ENCODE measurements at regions not wholly inside any gene's neighbourhood (a gene's known extent, or its start where the extent isn't known, plus 50 kb on each side); places are given as distances from the start of the nearest gene placed in this dataset.

DNA sequence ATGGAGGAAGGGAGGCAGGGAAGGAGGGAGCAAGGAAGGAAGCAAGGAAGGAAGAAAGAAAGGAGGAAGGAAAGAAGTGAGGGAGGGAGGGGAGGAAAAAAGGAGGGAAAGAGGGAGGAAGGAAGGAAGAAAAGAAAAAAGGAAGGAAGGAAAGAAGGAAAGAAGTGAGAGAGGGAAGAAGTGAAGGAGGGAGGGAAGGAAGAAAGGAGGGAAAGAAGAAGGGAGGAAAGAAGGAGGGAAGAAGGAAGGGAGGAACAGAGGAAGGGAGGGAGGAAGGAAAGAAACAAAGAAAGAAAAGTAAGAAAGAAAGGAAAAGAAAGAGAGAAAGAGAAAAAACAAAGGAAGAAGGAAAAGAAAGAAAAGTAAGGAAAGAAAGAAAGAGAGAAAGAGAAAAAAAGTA lies 183.0 kb upstream of the SLC24A5 start:
- TF ChIP-seq, protein P1, sequence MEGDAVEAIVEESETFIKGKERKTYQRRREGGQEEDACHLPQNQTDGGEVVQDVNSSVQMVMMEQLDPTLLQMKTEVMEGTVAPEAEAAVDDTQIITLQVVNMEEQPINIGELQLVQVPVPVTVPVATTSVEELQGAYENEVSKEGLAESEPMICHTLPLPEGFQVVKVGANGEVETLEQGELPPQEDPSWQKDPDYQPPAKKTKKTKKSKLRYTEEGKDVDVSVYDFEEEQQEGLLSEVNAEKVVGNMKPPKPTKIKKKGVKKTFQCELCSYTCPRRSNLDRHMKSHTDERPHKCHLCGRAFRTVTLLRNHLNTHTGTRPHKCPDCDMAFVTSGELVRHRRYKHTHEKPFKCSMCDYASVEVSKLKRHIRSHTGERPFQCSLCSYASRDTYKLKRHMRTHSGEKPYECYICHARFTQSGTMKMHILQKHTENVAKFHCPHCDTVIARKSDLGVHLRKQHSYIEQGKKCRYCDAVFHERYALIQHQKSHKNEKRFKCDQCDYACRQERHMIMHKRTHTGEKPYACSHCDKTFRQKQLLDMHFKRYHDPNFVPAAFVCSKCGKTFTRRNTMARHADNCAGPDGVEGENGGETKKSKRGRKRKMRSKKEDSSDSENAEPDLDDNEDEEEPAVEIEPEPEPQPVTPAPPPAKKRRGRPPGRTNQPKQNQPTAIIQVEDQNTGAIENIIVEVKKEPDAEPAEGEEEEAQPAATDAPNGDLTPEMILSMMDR (IDR thresholded peaks at IDR 0.05) = no peak
- Mint-ChIP-seq H3K9me3 (no peaks in the 10 kb centered on the region), H3K4me3 (no peak overlapping the region), H3K4me1 (peaks cover 8% of the 10 kb centered on the region), H3K36me3 (ENCODE audit: low read depth) (no peaks in the 10 kb centered on the region), H3K27me3 (ENCODE audit: low read depth, poor library complexity) (no peaks in the 10 kb centered on the region), H3K27ac (no peak overlapping the region)
- DNase-seq = no peak

DNA sequence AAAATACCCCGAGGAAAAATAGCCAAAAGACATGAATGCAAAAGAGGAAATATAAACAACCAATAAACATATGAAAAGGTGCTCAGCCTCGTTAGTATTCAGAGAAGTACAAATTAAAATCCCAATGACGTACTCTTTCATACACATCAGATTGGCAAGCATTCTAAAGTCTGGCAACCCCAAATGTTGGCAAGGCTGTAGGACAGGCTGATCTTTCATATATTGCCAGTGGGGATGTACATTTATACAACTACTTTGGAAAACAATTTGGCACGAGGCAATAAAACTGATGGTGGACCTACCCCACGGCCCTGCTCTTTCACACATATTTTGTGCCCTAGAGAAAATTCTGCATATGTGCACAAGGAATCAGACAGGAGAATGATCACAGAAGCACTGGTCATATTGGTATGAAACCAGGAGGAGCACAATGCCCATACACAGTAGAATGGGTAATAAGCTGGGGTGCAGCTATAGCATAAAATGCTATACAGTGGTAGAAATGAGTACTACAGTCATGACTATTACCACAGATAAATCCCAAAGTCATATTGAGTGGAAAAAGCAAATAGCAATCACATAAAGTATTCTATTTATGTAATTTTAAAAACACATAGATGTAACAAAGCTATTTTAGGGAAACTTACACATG lies 176.0 kb upstream of the SLC24A5 start:
- Mint-ChIP-seq H3K27me3 (ENCODE audit: low read depth, poor library complexity) (peaks cover 7% of the 10 kb centered on the region), H3K4me3 (no peak overlapping the region), H3K36me3 (ENCODE audit: low read depth) (no peaks in the 10 kb centered on the region), H3K9me3 (no peaks in the 10 kb centered on the region), H3K4me1 (peaks cover 12% of the 10 kb centered on the region), H3K27ac (no peak overlapping the region)
- TF ChIP-seq, protein P1 (IDR thresholded peaks at IDR 0.05) = no peak
- no peak for DNase-seq

DNA sequence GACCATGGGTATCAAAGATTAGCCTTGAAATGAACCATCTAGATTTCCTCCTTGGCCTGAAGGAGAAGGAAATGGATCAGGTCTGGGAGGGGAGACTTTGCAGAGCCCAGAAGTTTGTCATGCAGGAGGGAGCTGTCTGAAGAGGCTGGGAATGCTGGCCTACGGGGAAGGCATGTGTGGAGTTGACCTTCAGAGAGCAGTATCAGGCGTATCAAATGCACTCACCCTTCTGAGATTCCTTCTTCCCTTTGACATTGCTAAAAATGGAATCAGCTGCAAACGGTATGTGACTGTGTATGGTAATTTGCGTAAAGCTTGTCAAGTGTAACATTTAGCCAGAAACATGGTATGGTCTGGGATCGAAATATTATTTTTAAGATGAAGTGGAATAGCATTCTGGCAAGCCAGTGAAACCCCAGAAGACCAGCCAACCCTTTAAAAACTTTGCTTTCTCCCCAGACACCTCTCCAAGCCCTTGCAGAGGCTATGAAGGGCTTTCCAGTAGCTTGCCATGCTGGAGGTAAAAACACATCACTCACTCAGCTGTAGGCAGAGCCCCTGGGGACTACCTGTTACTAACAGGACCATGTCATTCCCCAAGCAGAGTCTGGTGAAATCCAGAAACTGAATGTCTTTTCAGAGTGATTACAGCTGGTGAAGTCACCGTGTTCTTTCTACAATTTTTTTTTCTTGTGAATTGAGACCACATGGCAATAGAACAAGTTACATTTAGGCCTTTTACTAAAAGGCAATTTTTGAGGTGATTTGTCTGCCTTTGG lies 174.7 kb upstream of the SLC24A5 start:
- TF ChIP-seq, protein P1 (IDR thresholded peaks at IDR 0.05) = no peak
- Mint-ChIP-seq H3K9me3 (peaks cover 3% of the 10 kb centered on the region), H3K27ac (no peak overlapping the region), H3K36me3 (ENCODE audit: low read depth) (no peaks in the 10 kb centered on the region), H3K27me3 (ENCODE audit: low read depth, poor library complexity) (peaks cover 8% of the 10 kb centered on the region), H3K4me1 (peaks cover 12% of the 10 kb centered on the region), H3K4me3 (no peak overlapping the region)
- no peak for DNase-seq

DNA sequence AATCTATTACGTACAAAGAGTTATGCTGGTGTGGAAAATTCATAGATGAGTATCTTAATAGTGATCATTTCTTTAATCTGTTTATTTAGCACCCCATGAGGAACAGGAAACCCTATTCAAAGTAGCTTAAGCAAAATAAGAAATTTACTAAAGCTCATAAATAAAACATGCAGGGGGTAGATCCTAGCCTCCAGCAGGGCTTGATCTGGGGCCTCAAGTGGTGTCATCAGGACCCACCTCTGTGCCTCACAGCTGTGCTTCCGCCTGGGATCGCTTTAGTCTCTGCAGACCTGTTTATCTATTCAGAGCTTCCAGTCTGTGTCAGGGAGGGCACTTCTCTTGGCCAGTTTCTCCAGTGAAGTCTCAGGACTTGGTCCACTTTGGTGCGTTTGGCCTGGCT lies 171.0 kb upstream of the SLC24A5 start:
- Mint-ChIP-seq H3K36me3 (ENCODE audit: low read depth) (no peaks in the 10 kb centered on the region), H3K4me1 (peaks cover 21% of the 10 kb centered on the region), H3K4me3 (no peak overlapping the region), H3K27me3 (ENCODE audit: low read depth, poor library complexity) (peaks cover 8% of the 10 kb centered on the region), H3K27ac (no peak overlapping the region), H3K9me3 (peaks cover 10% of the 10 kb centered on the region)
- DNase-seq = no peak
- TF ChIP-seq, protein P1 (IDR thresholded peaks at IDR 0.05) = no peak

DNA sequence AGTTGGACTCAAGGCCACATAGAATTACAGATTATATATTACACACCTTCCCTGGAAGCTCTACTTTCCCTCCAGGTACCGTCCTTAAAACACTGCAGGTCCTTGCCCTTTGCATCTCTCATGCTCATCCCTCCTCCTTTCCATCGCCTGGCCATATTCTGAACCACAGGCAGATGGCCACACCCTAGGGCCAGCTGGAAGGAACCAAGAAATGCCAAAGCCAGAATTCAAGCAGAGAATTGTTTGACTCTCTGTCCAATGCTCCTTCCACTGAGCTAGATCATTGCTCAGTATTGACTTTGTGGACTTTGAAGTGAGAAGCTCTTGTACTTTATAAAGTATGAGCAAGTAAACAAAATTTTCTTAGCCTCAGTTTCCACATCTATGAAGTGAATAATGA lies 170.3 kb upstream of the SLC24A5 start:
- Mint-ChIP-seq H3K4me1 (peaks cover 24% of the 10 kb centered on the region), H3K27me3 (ENCODE audit: low read depth, poor library complexity) (peaks cover 8% of the 10 kb centered on the region), H3K36me3 (ENCODE audit: low read depth) (no peaks in the 10 kb centered on the region), H3K4me3 (no peak overlapping the region), H3K27ac (no peak overlapping the region), H3K9me3 (peaks cover 10% of the 10 kb centered on the region)
- TF ChIP-seq, protein P1 (IDR thresholded peaks at IDR 0.05) = no peak
- DNase-seq = no peak
